NT2/D1 (cell line): ENCODE measurements at regions not wholly inside any gene's neighbourhood (a gene's known extent, or its start where the extent isn't known, plus 50 kb on each side); places are given as distances from the start of the nearest gene placed in this dataset.

Experiments
- SUZ12 ChIP-seq: IDR thresholded peaks from 2 replicates; pipeline ENCODE4 v1.6.1; 2011; ENCODE audit not compliant: insufficient read length, insufficient read depth; ENCODE audit errors: extremely low read depth
- YY1 ChIP-seq: IDR thresholded peaks from 2 replicates; pipeline ENCODE4 v1.6.1; 2011; ENCODE audit not compliant: insufficient read length, insufficient read depth
- ZNF274 ChIP-seq: IDR thresholded peaks from 2 replicates; pipeline ENCODE4 v1.6.1; 2011; ENCODE audit warnings: mild to moderate bottlenecking, low read depth, low read length

DNA sequence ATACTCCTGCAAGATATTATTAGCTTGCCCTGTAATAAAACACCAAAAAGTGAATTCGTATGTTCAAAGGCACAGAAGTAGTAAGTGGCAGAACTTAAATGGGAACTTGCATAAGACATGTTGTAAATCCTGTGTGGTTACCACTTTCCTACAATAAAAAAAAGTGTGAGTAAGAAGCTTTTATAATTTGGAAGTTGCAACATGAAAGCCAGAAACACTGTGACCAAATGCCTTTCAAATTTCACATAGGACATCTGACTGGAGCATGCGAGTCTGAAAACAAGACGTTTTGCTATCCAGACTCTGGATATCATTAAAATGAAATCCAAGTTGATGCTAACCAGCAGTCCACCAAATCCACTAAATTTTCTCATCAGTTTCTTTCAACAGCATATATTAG, 886.2 kb upstream of the NRXN1 start:
- TF ChIP-seq YY1 (no peak), ZNF274 (no peak), SUZ12 (no peak)
